ENCODE measurements at regions not wholly inside any gene's neighbourhood (a gene's known extent, or its start where the extent isn't known, plus 50 kb on each side); places are given as distances from the start of the nearest gene placed in this dataset.
"Not testable (repeated sequence)": the region's sequence is repeated elsewhere in the genome, so short reads cannot be mapped to it uniquely, and the experiment has no call there.

DNA sequence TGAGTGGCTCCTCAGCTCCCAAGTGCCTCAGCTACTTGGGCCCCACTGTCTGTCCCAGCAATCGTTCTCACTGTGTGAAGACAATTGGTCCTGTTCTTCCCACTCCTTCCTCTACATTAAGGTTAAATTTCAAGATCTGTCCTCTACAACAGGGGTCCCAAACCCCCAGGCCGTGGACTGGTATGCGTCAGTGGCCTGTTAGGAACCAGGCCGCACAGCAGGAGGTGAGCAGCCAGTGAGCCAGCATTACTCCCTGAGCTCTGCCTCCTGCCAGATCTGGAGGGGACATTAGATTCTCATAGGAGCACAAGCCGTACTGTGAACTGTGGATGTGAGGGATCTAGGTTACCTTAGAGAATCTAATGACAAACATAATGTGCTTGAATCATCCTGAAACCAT is 376.9 kb upstream of the FZD8 start:
- Histone ChIP-seq H3K4me1 (ENCODE audit: control insufficient read depth, insufficient read depth, low read length) (peaks cover 12% of the 10 kb centered on the region), H3K36me3 (ENCODE audit: control insufficient read depth, insufficient read depth, low read length) (no peaks in the 10 kb centered on the region), H3K4me3 (ENCODE audit: low read length) (no peak overlapping the region), H3K9me3 (ENCODE audit: control insufficient read depth, low read length) (no peaks in the 10 kb centered on the region), H3K27me3 (ENCODE audit: control insufficient read depth, insufficient read depth, low read length) (no peaks in the 10 kb centered on the region), H3K9ac (ENCODE audit: low read length) (no peak overlapping the region)

DNA sequence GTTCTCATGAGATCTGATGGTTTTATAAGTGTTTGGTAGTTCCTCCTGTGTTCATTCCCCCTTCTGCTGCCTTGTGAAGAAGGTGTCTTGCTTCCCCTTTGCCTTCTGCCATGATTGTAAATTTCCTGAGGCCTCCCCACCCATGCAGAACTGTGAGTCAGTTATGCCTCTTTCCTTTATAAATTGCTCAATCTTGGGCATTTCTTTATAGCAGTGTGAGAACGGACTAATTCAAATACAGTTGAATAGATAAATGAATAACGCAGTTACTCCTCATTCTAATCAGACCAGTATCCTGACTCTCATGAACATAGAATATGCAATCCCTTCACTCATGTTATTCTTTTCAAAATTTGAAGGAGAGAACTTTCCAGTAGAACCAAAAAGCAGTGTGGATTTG is 375.0 kb upstream of the FZD8 start:
- H3K4me3 ChIP-seq (ENCODE audit: low read length), result no peak overlapping the region
- H3K9me3 ChIP-seq (ENCODE audit: control insufficient read depth, low read length), result no peaks in the 10 kb centered on the region
- H3K9ac ChIP-seq (ENCODE audit: low read length), result no peak overlapping the region
- H3K4me1 ChIP-seq (ENCODE audit: control insufficient read depth, insufficient read depth, low read length), result peaks cover 6% of the 10 kb centered on the region
- H3K36me3 ChIP-seq (ENCODE audit: control insufficient read depth, insufficient read depth, low read length), result no peaks in the 10 kb centered on the region
- H3K27me3 ChIP-seq (ENCODE audit: control insufficient read depth, insufficient read depth, low read length), result no peaks in the 10 kb centered on the region

DNA sequence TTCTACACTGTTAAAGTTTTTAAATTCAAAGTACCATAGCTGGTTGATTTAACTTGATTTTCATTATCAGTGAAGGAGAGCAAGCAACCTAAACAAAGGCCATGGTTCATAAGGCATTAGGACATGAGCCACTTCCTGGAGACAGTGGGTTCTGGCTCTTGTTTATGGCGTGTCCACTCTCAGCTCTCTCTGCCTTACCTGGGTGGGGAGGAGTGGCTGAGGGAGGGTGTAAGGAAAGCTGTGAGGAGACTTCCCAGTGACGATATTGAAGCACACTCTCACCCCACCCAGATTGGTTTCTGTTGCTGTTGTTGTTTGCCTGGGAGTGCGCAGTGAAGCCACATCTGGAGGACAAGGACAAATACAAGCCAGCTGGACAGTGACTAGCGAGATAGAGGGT is 365.3 kb upstream of the FZD8 start:
- Histone ChIP-seq H3K9ac (ENCODE audit: low read length) (no peak overlapping the region), H3K9me3 (ENCODE audit: control insufficient read depth, low read length) (no peaks in the 10 kb centered on the region), H3K4me1 (ENCODE audit: control insufficient read depth, insufficient read depth, low read length) (no peaks in the 10 kb centered on the region), H3K27me3 (ENCODE audit: control insufficient read depth, insufficient read depth, low read length) (no peaks in the 10 kb centered on the region), H3K36me3 (ENCODE audit: control insufficient read depth, insufficient read depth, low read length) (no peaks in the 10 kb centered on the region), H3K4me3 (ENCODE audit: low read length) (no peak overlapping the region)

DNA sequence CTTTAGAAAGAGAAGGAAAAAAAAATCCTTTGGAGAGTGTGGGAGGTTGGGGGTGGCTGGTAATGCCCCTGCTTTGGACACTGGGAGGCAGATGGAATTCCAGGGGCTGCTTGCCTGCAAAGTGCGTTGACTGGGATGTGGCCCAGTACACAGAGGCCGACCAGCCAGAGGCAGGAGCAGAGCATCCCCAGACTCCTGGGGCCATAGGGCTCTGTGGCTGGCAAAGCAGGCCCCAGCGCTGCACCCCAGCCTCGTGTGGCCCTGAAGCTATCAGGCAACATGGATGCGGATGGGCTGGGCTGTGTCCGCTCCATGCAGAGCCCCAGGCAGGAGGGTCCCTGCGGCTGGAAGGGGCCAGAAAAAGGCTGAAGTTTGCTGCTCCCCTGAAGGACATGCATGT is 361.6 kb upstream of the FZD8 start:
- H3K4me3 ChIP-seq (ENCODE audit: low read length), result no peak overlapping the region
- H3K4me1 ChIP-seq (ENCODE audit: control insufficient read depth, insufficient read depth, low read length), result no peaks in the 10 kb centered on the region
- no peaks in the 10 kb centered on the region for H3K36me3 ChIP-seq (ENCODE audit: control insufficient read depth, insufficient read depth, low read length)
- H3K9me3 ChIP-seq (ENCODE audit: control insufficient read depth, low read length), result no peaks in the 10 kb centered on the region
- no peaks in the 10 kb centered on the region for H3K27me3 ChIP-seq (ENCODE audit: control insufficient read depth, insufficient read depth, low read length)
- no peak overlapping the region for H3K9ac ChIP-seq (ENCODE audit: low read length)

DNA sequence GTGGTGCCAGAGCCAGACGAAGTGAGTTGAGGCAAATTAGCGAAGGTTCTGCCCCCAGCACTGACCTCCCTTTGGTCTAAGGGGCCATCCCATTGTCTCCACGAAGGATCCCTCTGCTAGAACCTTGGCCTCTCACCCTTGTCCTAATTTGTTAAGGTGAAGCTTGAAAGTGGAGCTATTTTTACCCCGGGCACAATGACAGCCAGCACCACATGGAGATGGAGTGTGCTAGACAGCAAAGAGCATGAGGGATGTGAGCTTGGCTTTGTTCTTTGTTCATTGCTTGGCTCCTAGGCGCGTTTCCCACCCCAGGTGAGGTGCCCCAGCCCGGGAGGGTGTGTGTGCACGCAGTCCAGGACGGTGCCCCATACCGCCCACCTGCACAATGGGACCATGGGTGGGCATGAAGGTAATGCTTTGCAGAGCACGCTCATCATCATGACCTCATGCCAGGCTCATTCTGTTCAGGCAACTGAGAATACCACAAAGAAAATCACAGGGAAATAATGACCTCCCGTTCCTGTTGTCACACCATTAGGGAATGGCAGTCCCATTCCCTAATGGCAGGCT is 361.0 kb upstream of the FZD8 start:
- Histone ChIP-seq H3K9me3 (ENCODE audit: control insufficient read depth, low read length) (no peaks in the 10 kb centered on the region), H3K36me3 (ENCODE audit: control insufficient read depth, insufficient read depth, low read length) (no peaks in the 10 kb centered on the region), H3K9ac (ENCODE audit: low read length) (no peak overlapping the region), H3K4me1 (ENCODE audit: control insufficient read depth, insufficient read depth, low read length) (no peaks in the 10 kb centered on the region), H3K27me3 (ENCODE audit: control insufficient read depth, insufficient read depth, low read length) (no peaks in the 10 kb centered on the region), H3K4me3 (ENCODE audit: low read length) (no peak overlapping the region)

DNA sequence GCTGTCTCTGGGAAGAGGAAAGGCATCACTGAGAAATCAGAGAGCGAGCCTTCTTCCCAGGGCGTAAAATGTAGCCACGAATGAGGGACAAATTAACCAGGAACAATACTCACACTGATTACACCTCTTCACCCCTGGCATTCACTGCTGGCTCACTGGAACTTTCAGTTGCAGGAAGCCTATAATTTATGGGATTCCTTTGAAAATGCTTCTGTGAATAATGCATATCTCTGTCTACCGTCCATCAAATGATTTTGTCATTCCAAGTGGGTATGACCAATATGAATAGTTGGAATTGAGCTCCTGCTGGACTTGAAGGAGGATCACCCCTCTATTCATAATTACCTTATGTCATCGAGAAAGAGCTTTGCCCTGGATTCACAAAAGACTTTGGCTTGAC is 360.3 kb upstream of the FZD8 start:
- no peaks in the 10 kb centered on the region for H3K9me3 ChIP-seq (ENCODE audit: control insufficient read depth, low read length)
- H3K4me1 ChIP-seq (ENCODE audit: control insufficient read depth, insufficient read depth, low read length), result no peaks in the 10 kb centered on the region
- no peak overlapping the region for H3K4me3 ChIP-seq (ENCODE audit: low read length)
- no peaks in the 10 kb centered on the region for H3K27me3 ChIP-seq (ENCODE audit: control insufficient read depth, insufficient read depth, low read length)
- no peaks in the 10 kb centered on the region for H3K36me3 ChIP-seq (ENCODE audit: control insufficient read depth, insufficient read depth, low read length)
- no peak overlapping the region for H3K9ac ChIP-seq (ENCODE audit: low read length)

DNA sequence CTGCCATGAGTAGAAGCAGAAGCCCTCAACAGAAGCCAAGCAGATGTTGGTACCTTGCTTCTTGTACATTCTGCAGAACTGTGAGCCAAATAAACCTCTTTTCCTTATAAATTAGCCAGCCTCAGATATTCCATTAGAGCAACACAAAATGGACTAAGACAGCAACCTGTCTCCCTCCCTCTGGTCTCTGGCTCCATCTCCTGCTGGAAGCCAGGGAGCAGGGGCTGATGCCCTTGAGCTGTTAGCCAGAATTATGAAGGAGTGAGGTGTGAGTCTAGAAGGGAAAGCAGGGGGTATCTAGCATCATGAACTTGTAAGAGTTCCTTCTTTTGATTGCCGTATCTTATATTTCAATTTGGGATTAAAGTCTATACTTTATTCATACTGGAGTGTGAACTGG is 358.7 kb upstream of the FZD8 start:
- not testable (repeated sequence) for H3K4me3 ChIP-seq (ENCODE audit: low read length); H3K4me1 ChIP-seq (ENCODE audit: control insufficient read depth, insufficient read depth, low read length); H3K27me3 ChIP-seq (ENCODE audit: control insufficient read depth, insufficient read depth, low read length); H3K36me3 ChIP-seq (ENCODE audit: control insufficient read depth, insufficient read depth, low read length); H3K9ac ChIP-seq (ENCODE audit: low read length); H3K9me3 ChIP-seq (ENCODE audit: control insufficient read depth, low read length)

DNA sequence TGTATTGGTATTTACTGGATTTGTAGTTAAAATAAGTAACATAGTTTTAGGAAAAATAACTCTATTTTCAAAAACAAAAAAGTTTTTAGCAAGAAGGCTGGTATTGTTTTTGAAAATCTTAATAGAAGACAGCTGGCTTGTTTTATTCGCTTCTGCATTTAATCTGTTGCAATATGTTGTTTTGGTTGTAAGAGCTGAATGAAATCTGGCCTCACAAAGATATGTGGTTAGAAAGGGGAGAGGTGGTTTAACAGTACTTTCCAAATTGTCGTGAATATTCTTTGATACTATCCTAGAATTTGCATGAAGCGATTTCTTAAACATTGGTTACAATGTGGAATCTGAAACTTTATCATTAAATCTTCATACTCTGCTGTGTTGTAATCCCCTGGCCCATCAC is 355.9 kb upstream of the FZD8 start:
- Histone ChIP-seq H3K4me3 (ENCODE audit: low read length) (no peak overlapping the region), H3K9me3 (ENCODE audit: control insufficient read depth, low read length) (no peaks in the 10 kb centered on the region), H3K4me1 (ENCODE audit: control insufficient read depth, insufficient read depth, low read length) (no peaks in the 10 kb centered on the region), H3K9ac (ENCODE audit: low read length) (no peak overlapping the region), H3K36me3 (ENCODE audit: control insufficient read depth, insufficient read depth, low read length) (no peaks in the 10 kb centered on the region), H3K27me3 (ENCODE audit: control insufficient read depth, insufficient read depth, low read length) (no peaks in the 10 kb centered on the region)

DNA sequence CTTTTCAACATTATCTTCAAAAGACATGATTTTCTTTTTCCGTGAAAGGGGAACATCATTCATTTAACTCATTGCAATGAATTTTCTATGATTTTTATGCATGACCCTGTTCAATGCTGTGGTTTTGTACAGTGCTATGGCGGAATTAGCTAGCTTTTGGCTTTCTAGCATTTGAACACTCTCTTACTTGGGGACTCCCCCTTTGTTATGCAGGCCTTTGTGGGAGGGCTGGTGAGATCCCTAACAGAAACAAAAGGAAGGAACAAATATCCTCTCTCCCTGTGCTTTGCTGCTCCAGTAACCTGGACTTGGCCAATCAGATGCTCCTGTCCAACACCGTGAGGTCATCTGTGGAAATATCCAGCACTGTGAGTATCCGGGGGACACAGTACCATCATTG is 353.4 kb upstream of the FZD8 start:
- H3K27me3 ChIP-seq (ENCODE audit: control insufficient read depth, insufficient read depth, low read length), result no peaks in the 10 kb centered on the region
- no peaks in the 10 kb centered on the region for H3K36me3 ChIP-seq (ENCODE audit: control insufficient read depth, insufficient read depth, low read length)
- no peaks in the 10 kb centered on the region for H3K9me3 ChIP-seq (ENCODE audit: control insufficient read depth, low read length)
- no peak overlapping the region for H3K9ac ChIP-seq (ENCODE audit: low read length)
- H3K4me1 ChIP-seq (ENCODE audit: control insufficient read depth, insufficient read depth, low read length), result peaks cover 12% of the 10 kb centered on the region
- H3K4me3 ChIP-seq (ENCODE audit: low read length), result no peak overlapping the region

DNA sequence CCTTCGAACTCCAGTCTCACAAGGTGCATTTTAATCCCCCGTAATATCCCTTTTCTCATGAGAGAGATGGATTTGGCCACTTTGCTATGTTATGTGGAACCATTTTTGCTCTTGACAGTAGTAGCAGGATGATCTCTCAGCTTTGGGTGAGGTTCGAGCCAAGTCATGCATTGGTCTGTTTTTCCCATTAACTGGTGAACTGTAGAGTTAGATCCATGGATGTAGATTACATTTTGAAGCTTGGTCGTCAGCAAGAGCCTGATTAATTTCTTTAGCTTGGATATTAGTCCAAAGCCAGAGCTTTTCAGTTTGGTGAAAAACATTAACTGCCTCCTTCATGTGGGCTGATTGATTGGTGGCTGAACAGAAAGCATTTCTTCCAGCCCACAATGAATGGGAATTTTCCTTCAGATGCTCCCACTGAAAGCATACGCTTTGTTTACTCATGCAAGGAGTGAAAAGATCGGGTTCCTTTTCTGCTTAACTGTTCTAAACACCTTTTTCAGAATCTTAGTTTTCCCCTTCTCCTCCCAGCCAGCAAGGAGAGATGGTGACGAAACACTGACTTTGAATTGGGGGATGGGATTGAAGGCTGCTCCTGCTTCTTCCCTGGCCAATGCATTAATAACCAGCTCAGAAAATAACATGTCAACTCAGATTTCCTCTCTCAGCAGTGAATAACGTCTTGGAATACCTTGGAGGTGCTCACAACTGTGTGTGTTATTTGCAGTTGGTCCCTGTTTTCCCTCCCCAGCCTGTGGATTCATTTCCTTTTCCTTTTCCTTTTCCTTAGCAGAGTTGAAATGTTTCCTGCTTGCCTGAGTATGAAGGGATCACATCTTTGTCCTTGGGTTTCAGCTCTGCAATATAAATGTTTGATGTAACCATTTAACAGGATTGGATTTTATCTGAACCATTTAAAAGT is 351.8 kb upstream of the FZD8 start:
- no peaks in the 10 kb centered on the region for H3K27me3 ChIP-seq (ENCODE audit: control insufficient read depth, insufficient read depth, low read length)
- no peak overlapping the region for H3K9ac ChIP-seq (ENCODE audit: low read length)
- H3K4me1 ChIP-seq (ENCODE audit: control insufficient read depth, insufficient read depth, low read length), result peaks cover 12% of the 10 kb centered on the region
- no peak overlapping the region for H3K4me3 ChIP-seq (ENCODE audit: low read length)
- no peaks in the 10 kb centered on the region for H3K9me3 ChIP-seq (ENCODE audit: control insufficient read depth, low read length)
- no peaks in the 10 kb centered on the region for H3K36me3 ChIP-seq (ENCODE audit: control insufficient read depth, insufficient read depth, low read length)

DNA sequence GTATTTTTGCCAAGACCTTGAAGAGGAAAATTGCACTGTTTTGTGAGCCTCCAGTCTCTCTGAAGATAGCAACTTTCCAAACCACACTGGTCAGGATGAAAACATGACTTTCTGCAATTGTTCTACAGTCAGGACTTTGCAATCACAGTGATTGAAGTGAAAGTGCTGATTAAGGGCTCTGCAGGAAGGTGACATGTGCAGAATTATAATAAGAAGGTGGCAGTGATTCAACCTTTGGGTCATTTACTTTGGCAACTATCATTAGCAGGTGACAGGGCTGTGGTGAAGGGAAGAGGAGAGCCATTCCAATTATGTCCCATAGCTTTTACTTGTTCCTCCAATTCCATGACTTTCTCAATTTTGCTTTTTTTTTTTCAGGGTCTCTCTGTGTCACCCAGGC is 350.0 kb upstream of the FZD8 start:
- Histone ChIP-seq H3K4me3 (ENCODE audit: low read length) (no peak overlapping the region), H3K36me3 (ENCODE audit: control insufficient read depth, insufficient read depth, low read length) (no peaks in the 10 kb centered on the region), H3K9me3 (ENCODE audit: control insufficient read depth, low read length) (no peaks in the 10 kb centered on the region), H3K9ac (ENCODE audit: low read length) (no peak overlapping the region), H3K27me3 (ENCODE audit: control insufficient read depth, insufficient read depth, low read length) (no peaks in the 10 kb centered on the region), H3K4me1 (ENCODE audit: control insufficient read depth, insufficient read depth, low read length) (peaks cover 12% of the 10 kb centered on the region)

DNA sequence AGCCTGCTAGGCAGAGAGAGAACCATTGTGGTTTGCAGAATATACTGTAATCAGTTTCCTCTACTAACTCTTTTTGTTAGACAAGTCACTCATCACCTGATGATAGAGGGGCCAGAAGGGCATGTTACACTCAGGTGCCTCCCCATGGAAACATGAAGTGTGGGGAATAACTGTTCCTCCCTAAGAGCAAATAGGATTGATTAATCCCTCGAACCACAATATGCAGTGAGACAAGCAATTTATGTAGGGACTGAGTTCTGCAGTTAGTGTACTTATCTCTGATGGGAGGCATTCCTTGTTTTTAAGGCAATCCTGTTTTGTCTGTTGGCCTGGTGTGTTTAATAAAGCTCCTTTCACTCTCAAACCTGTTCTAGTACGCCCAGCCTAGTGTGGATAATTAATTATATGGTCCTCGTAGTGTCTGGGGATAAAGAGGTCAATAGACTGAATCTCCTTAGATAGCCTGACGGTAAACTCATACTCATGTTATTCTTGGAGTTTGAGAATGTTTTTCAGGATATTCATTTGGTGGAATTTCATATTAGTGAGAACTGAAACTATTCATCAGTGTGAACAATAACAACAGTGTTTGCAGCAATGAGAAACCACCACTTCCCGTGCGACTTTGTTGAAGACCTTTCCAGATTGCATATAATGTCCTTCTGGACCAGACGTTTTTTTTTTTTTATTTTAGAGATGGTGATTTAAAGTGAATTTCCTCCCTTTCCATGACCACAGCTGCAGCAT is 344.8 kb upstream of the FZD8 start:
- no peaks in the 10 kb centered on the region for H3K27me3 ChIP-seq (ENCODE audit: control insufficient read depth, insufficient read depth, low read length)
- H3K9ac ChIP-seq (ENCODE audit: low read length), result no peak overlapping the region
- H3K4me3 ChIP-seq (ENCODE audit: low read length), result no peak overlapping the region
- no peaks in the 10 kb centered on the region for H3K36me3 ChIP-seq (ENCODE audit: control insufficient read depth, insufficient read depth, low read length)
- H3K9me3 ChIP-seq (ENCODE audit: control insufficient read depth, low read length), result no peaks in the 10 kb centered on the region
- H3K4me1 ChIP-seq (ENCODE audit: control insufficient read depth, insufficient read depth, low read length), result peaks cover 7% of the 10 kb centered on the region
